ENCODE measurements at regions not wholly inside any gene's neighbourhood (a gene's known extent, or its start where the extent isn't known, plus 50 kb on each side); places are given as distances from the start of the nearest gene placed in this dataset.

DNA sequence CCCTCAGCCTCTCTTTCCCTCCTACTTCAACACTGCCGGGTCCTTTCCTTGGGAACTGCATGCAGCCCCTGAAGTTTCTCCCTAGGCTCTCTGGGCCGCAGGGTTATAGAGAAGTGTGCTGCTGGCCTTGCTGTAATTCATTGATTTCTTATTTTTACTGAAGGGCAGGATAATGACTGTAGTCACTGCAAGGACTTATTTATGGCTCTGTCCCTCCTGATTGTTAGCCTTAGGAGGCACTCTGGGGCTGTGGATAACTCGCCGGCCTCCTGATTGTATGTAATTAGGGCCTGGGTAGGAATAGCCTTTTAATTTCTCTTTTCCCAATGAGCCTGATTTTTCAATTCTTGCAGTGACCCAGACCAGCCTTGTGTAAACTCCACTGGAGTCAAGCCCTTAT, 138.3 kb upstream of the CDH13 start:
- DNase-seq = no peak

DNA sequence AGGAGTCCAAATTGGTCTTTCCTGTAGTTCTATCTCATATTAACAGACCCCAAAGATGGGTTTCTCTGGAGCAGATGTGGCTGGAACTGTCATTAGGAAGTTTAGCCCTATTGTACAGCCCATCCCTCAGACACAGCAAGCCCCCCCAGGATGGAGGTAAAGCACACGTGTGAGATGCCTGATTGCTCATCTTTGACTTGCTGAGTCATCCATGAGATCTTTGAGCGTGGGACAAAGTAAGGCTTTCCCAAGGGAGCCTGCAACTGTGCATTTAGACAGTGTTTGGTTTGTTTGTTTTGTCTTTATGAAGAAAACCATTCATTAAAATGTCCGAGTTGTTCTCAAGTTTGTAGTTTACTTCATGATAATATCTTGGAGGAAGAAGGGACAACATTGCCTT, 145.3 kb upstream of the CDH13 start:
- DNase-seq = no peak

DNA sequence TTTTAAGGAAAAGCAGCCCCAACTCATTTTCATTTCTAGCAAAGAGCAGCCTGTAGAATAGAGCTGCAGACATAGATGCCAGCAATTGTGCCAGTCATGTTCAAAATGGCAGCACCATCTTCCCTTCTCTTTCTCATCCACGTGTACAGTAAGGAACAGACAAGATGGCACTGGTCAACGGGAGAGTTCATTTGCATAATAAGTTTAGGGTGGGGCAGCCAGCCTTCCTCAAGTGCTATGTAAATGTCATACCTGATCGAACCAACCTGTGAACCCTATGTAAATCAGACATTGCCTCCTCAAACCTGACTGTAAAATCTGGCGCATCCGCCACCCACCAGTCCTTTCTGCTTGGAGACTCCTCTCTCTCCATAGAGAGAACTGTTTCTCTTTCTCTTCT, 150.0 kb upstream of the CDH13 start:
- no peak for DNase-seq

DNA sequence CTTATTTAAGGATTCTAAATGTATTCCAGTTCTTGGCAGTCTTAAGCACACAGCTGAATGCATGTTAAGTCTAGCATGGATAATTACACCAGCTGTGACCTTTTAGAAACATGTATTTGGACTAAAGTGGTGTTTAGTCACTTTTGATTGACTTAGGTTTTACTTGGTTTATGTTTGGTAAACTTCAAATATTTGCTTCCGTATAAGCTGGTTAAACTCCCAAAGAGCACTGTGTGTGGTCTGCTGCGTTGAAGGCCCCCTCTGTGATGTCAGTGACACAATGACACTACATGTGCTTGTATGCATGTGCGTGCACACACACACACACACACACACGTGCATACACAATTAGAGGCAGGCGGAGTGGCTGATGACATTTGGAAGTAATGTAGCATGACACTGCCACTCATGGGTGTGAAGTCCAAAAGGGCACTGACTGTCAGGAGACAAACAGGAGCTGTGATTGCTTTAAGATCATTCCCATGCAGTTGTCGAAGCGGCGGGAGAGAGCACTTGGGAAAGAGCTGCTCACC, 156.1 kb upstream of the CDH13 start:
- DNase-seq = no peak

DNA sequence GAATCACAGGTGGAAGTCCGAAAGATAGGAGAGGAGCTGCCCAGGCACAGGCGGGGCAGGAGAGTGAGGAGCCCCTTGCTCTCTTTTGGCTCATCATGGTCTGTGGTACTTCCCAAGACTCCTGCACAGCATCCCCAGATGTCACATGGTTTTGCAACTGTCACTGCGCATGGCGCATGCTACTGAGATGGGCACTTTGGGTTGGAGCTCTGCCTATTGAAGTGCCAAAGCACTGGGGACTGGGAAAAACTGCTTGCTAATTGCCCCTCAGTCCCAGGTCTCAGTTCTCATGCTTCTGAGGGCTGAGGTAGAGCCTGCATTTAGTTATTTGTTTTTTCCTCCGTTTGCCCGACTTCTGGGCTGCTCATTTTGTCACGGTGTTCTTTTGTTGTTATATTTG, 156.8 kb upstream of the CDH13 start:
- no peak for DNase-seq

DNA sequence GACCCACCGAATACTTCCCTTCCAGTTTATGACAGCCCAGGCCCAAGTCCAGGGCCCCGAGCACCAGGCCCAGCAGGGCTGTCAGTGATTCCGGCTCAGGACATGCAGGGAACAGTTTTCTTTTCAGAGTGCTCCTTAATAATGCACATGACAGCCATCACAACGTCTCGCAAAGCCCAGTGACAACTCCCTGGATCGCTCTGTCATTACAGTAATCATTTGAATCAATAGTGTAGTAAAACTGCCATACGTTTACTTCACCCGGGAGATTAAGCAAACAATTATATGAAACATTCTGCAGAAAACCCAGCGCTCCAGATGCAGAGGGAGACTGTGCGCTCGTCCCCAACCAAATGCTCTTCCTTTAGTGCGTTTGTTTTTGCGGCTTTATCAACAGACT, 162.6 kb upstream of the CDH13 start:
- no peak for DNase-seq

DNA sequence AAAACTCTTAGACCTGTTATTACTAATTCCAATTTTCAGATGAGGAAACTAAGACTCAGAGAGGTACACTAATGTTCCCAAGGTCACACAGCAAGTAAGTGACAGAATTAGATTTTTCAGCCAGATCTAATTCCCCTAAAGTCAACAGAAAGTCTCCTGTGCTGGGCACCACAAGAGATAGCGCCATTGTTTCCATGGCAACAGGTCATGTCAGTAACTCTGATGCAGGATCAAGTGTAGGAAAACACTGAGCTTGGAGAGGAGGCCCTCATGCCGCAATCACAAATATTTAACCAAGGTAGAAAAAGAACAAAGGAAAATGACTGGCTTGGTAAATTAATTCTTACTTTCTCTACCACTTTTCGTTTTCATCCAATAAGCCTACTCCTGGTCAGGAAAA, 166.0 kb upstream of the CDH13 start:
- DNase-seq = peak; percentile 58

DNA sequence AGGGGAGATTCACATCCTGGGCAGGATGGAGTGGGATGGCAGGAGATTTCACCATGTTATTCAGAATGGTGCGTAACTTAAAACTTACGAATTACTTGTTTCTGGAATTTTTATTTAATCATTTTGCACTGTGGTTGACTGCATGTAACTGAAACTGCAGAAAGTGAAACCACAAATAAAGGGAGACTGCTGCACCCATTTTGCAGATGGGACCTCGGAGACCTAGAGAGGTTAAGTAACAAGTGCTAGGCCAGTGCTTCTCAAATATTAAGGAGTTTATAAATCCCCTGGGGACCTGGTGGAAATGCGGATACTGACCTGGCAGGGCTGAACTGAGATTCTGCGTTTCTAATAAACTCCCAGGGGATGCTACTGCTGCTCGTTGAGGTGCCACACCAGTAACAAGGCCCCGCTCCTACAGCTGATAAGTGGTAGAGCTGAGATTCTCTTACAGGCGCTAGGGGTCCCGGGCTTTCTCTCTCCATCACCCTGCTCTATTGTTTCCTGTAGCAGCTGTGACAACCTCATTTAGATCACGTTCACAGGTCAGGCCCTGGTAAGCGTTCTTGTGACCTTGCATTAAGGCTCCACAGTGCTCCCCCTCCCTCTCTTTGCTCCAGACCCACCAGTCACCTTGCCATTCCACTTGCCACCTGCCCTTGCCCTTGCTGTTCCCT, 167.1 kb upstream of the CDH13 start:
- DNase-seq = no peak

DNA sequence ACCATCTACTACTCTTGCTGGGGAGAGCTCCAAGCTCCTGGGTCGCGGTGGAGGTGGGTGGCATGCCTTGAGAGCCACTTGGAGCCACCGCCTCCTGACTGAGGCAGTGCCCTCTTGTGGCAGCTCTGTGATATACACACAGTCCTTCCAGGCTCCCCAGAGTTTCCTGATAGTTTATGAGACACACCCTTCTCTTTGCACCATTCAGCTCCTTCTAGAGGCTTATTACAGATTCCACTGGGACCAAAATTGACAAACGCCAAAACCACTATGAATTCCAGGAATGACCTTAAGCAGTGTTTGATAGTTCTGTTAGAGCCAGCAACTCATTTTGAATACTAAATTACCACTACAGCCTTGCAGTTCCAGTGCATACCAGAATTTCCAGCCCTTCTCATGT, 170.1 kb upstream of the CDH13 start:
- peak; percentile 9 for DNase-seq

DNA sequence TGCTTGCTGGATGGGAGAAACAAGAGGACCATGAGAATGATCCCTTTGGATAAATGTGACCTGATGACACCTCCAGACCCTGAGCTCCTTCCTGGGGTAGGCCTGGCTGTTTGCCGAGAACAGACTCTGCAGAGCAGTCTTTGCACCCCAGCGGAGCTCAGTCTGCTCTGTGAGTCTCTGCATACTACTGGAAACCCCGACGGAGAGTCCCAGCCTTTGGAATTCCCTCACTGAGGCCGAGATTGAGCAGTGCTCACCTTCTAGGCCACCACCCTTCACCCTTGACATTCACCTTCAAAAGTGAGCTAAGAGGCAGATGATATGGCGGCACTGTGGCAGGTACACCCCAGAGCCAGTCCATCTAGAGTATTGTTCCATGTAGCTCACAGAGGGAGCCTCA, 172.2 kb upstream of the CDH13 start:
- DNase-seq = no peak

DNA sequence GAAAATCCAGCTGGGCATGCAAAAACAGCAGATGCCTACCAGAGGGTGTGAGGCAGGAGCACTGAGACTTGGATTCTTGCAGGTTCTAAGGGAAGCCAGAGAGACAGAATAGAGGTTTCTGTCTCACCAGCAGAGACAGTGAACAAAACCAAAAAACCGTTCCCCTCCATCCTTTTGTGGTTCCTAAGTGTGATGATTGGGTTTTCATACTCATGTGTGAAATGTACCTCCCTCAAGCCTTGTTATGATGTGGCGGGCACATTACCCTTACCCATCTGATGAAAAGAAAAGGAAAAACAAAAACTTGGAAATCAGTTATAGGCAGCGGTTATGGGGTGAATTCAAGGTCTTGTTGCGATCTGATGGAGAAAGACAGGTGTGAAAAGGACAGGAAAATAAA, 172.6 kb upstream of the CDH13 start:
- no peak for DNase-seq

DNA sequence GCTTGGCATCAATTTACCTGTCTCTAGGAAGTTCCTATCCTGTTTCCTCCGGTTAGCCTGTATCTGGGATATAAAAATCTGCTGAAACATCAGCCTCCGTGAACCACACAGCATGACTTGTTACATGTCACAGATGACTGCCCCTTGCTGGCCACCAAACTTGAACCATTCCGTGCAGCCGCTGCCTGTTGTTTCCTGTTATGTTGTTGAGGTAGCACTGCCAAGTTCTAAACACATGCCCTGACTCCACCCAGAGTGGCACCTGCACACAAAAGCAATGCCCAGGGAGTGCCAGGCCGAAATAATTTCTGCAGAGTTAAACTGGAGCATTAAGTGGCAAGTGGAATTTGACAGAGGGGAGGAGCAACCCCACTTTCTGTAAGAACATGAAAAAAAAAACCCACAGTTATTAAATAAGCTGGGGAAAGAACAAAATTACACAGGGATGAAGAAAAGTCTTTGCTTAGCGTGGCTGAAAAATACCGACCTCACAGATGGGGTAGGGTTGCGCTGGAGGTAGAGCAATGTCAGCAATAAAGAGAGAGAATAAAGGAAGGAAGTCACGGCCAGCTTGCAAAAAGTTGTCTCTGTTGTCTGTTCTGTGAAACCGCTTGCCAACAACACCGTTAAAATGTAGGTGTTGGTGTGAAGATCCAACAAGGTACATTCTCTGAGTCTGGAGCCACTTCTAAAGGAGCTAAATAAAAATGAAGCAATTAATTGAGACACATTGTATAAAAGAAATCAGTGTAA, 174.6 kb upstream of the CDH13 start:
- no peak for DNase-seq

DNA sequence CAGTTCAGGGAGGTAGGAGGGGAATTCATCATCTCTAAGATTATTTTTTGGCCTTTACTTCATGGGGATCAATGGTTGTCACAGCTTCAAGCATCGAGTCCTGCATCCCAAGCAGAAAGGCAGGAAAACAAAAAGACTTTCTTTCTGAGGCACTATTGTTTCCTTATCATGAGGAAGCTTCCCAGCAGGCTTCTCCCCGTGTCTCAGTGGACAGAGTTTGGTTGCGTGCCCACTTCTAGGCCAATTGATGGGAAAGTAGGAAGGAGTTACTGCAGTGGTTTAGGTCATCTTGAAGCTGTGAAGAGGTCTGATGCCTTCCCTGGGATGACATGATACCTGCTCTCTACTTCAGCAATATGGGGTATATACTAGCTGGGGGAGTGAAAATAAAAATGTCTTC, 175.3 kb upstream of the CDH13 start:
- no peak for DNase-seq

DNA sequence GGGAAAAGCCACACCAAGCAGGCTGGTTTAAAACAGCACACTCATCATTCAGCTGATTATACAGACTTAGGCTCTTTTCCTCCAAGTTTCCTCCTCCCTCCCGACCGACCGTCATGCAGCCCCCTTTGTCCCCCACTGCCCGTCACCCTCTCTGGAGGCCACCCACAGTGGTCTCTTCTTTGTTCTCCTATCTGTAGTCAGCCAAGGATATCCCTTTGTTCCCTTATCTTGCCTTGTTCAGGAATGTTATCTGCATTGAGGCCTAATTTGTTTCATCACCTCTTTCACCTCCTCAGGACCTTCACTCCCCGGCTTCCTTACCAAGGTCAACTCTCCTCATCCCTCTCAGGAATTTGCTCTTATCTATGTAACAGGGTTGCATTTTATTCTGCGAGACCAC, 186.4 kb upstream of the CDH13 start:
- DNase-seq = no peak

DNA sequence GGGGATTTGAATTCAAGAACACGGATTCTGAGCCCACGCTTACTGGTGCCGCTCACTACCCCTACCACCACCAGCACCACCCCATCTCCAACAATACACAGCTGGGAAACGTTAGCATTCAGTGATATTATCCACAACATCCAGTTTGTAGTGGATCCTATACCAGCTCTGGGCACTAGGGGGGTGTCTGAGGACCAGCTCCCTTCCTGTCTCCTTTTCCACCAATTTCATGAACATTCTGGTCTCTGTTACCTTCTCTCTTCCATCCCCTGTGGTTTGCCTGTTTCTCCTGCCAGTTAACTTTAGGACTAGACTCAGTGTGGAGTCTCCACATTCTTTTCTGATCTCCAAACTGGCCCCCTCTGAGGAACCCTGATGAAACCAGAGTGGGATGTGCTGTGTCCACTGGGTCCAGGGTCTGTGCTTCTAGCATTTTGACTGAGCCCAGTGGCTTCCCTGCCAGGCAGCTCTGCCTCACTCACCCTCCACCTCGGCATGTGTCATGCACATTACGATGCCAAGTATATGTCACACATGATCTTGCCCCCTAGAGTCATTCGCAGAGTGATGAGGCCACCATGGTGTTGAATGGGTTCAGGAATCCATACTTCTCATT, 187.0 kb upstream of the CDH13 start:
- no peak for DNase-seq

DNA sequence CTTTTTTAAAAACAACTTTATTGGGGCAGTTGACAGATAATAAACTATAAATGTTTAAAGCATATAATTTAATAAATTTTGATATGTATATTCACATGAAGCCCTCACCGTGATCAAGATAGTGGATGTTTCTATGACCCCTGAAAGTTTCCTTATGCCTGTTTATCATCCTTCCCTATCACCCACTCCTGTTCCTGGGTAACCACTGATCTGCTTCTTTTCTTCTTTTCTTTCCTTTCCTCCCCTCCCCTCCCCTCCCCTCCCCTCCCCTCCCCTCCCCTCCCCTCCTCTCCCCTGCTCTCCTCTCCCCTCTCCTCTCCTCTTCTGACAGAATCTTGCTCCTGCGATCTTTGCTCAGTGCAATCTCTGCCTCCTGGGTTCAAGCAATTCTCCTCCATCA, 193.7 kb upstream of the CDH13 start:
- no peak for DNase-seq

DNA sequence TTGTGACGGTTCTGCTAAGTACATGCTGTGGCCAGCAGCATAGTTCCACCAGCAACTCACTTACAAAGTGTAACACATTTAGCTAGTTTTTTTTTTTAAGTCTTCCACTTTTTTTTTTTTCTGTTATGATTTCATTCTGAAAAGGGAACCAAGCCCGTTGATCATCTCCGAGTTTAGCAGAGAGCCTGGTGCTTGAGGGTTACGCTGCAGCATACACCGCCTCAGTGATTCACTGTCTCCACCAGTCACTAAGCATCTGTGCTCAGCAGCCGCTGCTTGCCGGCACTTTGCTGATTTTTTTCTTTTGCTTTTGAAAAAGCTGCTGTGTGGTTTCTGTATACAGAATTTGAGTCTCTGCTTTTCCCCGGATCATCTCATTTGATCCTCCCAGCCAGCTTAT, 194.5 kb upstream of the CDH13 start:
- no peak for DNase-seq

DNA sequence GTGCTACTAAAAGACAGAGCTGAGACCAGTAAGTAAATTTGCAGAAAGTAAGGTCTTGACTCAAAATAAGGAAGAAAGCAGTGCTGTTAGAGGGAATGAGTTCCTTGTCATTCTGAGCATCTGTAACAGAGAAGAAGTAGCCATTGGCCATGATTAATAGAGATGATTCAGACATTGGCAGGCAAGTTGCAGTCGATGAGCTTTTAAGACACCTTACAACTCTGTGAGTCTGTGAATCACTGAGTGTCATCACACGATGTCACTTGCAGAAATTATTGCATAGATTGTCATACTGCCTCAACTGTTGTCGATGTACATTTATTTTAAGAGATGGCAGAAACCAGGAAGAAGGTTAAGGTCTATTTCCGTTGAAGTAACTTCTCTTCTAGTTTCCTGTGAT, 201.1 kb upstream of the CDH13 start:
- no peak for DNase-seq

DNA sequence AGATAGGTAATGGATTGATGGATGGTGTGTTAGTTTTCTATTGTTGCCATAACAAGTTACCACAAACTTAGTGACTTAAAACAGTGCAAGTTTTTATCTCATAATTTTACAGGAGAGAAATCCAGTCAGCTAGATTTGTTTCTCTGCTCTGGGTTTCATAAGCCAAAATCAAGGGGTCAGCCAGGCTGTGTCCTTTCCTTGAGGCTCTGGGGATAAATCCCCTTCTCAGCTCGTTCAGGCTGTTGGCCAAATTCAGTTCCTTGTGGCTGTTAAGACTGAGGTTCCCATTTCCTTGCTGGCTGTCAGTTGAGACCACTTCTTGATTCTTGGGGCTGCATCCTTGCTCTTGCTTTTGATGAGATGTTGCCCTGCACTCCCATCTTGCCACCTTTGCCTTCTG, 204.9 kb upstream of the CDH13 start:
- DNase-seq = no peak

DNA sequence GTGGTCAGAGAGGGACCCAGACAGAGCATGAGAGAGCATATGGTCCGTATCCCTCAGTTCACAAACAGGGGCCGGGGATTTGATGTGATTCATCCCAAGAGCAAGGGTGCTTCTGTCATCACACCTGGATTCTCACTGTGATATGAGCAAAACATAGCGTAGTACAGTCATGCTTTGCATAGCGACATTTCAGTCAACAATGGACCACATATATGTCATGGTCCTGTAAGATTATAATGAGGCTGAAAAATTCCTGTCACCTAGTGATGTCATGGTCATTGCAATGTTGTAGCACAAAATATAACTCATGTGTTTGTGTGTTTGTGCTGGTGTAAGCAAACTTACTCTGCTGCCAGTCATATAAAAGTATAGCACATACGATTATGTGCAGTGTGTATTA, 207.4 kb upstream of the CDH13 start:
- no peak for DNase-seq

DNA sequence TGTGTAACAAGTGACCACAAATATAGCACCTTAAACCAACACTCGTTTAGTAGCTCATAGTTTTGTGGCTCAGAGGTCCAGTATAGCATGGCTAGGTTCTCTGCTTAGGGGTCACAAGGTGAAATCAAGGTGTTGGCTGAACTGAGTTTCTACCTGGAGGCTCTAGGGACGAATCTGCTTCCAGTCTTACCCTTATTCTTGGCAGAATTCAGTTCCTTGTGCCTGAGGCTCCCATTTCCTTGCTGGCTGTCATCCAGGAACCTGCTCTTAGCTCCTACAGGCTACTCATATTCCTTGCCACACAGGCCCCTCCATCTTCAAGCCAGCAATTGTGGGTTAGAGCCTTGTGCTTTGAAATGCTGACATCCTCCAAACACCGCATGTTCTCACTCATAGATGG, 212.3 kb upstream of the CDH13 start:
- no peak for DNase-seq

DNA sequence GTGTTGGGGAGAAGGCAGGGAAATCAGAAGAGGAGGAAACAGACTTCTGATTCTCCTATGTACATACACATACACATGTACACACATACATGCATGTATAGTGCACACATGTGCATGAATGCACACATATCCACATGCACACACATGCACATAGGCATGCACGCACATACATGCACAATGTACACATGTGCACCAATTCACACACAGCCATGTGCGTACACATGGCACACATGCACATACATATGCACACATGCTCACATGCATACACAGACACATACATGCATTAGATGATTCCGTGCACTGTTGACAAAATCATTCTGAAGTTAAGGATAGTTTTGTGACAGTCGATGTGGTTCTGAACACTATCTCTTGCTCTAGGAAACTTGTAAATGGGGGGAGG, 214.0 kb upstream of the CDH13 start:
- no peak for DNase-seq

DNA sequence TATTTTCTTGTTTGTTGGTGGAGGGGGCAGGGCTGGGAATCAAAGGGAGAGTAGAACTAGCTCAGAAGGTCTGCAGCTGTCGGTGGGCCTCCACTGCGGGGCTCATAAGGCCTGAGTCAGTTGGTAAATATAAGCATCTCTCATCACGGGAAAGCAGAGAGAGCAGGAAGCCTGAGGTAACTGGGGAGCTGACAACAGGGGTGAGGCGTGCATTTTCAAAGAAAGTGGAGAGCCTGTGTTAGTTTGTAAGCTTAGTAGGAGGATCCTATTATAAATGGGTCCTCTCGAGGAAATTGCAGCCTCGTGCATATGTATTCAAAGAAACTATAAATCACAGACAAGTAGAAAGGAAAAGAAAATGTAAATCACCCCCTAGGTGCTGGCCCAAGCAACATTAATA, 221.0 kb upstream of the CDH13 start:
- no peak for DNase-seq

DNA sequence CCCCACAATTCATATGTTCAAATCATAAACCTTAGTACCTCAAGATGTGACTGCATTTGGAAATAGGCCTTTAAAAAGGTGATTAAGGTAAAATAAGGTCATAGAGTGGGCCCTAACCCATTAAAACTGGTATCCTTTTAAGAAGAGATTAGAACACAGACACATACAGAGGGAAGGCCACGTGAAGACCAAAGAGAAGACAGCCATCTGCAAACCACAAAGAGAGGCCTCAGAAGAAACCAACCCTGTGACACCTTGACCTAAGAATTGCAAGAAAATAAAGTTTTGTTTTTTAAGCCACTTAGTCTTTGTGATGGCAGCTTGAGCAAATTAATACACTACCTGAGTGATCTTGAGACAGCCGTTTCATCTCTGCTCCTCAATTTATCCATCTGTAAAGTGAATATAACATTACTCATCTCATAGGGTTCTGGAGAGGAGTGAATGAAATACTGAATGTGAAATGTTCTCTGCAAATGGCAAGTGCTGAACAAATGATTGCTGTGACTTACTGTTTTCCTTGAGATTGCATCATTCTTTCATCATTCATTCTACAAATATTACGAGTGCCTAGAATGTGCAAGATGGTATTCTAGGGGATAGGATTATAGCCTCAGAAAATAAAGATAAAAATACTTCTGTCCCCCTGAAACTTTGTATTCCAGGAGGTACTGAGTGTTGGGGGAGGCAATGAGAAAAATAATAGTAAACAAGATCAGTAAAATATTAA, 222.0 kb upstream of the CDH13 start:
- no peak for DNase-seq

Measured in NCI-H2029 treated with DMSO at 0.1 percent for 48 hours (cell line).